Amygdala (tissue), 56 donors: ENCODE measurements at regions not wholly inside any gene's neighbourhood (a gene's known extent, or its start where the extent isn't known, plus 50 kb on each side); places are given as distances from the start of the nearest gene placed in this dataset.
"Not testable (repeated sequence)": the region's sequence is repeated elsewhere in the genome, so short reads cannot be mapped to it uniquely, and the experiment has no call there.

ENCODE experiments used
- DNase-seq, 56 donors: peaks; one replicate each; lab custom pipeline; 2025; lab: John Stamatoyannopoulos, UW

GRCh38 chr12:42892702-42893551, 303.4 kb upstream of the PRICKLE1 start:
- DNase-seq, result no peak

DNA sequence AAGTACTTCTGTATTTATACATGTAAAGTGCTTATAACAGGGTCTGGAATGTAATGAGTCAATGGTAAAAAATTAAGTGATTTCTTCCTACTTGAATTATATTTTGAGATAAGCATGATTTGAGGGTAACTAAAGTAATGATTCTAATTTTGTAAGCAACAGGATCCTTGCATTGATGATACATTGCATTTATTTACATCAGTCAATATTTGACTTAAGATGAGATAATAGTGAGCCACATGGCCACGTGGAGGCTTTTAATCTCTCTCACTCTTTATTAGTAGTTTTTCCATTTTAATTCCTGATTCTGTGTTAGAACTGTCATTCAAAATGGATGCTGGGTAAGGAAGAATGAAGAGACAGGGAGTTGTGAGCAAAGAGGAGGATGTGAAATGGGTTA, 298.1 kb upstream of the PRICKLE1 start:
- DNase-seq, result no peak

DNA sequence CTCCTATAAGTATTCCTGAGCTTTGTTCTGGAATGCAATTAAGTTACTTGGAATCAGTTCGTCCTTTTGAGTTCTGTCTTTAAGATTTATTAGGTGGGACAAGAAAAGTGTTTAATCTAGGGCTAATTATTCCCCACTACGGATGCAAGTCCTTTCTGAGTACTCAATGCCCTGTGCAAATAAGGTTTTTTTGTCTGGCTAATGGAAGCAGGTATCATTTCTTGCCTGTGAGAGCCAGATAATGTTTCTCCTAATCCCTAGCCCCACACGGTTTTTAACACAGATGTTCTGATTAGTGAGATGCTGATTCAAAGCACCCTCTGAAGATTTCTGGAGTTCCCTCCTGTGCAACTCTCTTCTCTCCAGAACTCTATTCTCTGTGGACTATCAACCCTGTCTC, 296.6 kb upstream of the PRICKLE1 start:
- DNase-seq, result no peak

GRCh38 chr12:42885677-42886076, 296.1 kb upstream of the PRICKLE1 start:
- DNase-seq, result no peak

- no peak for DNase-seq
Observed at GRCh38 chr12:42884116-42884515, 294.6 kb upstream of the PRICKLE1 start.

GRCh38 chr12:42873401-42873800, 283.9 kb upstream of the PRICKLE1 start:
- DNase-seq, result no peak

GRCh38 chr12:42871816-42872215, 282.3 kb upstream of the PRICKLE1 start:
- no peak for DNase-seq

- DNase-seq, result no peak
Observed at GRCh38 chr12:42868291-42868690, 278.7 kb upstream of the PRICKLE1 start.

- no peak for DNase-seq
Observed at GRCh38 chr12:42865282-42865681, 275.7 kb upstream of the PRICKLE1 start.

- DNase-seq, result no peak
Observed at GRCh38 chr12:42862055-42862454, 272.5 kb upstream of the PRICKLE1 start.

- not testable (repeated sequence) for DNase-seq
Observed at GRCh38 chr12:42860331-42860730, 270.8 kb upstream of the PRICKLE1 start.

- peak in 7 of 56 donors; percentile 0 to 23 (median 11) for DNase-seq
Observed at GRCh38 chr12:42859612-42860011, 270.1 kb upstream of the PRICKLE1 start.

DNA sequence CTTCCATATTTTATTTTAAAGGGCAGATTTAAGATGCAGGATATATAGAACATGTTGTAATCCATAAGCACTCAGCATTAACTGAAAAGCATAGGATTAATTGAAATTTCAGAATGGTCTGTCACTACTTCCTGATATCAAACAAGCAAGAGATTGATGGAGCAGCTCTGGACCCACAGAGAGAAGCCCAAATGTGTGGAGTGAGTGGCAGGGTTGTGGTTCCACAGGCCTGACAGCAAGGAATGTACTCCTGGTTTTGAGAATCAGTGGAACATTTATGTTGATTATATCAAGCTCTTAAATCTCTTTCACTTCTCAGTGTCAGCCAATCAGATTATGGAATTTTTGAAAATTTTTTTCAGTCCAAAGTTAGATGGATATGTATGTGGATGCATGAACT, 267.6 kb upstream of the PRICKLE1 start:
- DNase-seq, result no peak

DNA sequence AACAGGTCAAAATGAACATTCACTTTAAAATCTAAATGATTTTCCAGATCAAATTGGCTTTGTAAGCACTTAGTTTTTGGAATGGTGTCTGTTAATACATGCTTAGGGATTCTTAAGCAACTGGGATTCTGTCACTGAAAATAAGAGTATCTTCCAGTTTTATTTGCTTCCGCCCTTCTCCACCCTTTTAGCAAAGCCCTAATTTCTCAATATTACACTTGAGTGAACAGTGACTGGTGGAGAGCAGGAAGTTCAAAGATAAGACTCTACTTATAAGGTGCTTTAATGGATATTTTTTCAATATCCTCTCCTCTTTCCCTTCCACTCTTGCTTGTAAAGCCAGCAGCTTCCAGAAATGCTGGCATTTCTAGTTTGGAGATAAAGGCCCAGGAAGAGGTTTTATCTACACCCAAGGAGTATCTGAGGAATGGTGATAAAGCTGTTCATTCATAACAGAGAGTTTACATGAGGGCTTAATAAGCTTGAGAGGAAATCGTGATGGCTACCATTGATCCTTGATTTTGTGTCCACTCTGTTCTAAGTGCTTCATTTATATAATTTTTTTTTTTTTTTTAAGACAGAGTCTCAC, 265.9 kb upstream of the PRICKLE1 start:
- no peak for DNase-seq

GRCh38 chr12:42854826-42855225, 265.3 kb upstream of the PRICKLE1 start:
- DNase-seq, result no peak

GRCh38 chr12:42854208-42854607, 264.7 kb upstream of the PRICKLE1 start:
- no peak for DNase-seq

- DNase-seq, result no peak
Observed at GRCh38 chr12:42853370-42854140, 264.0 kb upstream of the PRICKLE1 start.

DNA sequence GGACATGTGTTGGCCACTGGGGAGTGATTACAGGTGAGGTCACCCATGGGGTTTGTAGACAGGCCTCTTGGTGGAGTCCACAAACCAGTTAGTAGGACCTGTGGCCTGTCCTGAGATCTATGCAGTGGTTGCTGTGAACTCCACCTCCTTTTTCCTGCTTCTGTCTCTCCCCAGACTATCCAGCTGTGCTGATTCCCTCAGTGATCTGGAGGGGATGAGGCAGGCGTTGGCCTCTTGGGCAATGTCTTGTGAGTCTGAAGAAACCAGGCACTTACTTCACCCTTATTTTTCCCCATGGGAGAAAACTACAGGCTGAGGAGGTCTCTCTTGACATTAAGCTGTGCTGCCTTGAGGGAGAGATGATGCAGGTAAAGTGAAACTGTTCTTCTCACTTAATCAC, 257.2 kb upstream of the PRICKLE1 start:
- DNase-seq, result no peak

DNA sequence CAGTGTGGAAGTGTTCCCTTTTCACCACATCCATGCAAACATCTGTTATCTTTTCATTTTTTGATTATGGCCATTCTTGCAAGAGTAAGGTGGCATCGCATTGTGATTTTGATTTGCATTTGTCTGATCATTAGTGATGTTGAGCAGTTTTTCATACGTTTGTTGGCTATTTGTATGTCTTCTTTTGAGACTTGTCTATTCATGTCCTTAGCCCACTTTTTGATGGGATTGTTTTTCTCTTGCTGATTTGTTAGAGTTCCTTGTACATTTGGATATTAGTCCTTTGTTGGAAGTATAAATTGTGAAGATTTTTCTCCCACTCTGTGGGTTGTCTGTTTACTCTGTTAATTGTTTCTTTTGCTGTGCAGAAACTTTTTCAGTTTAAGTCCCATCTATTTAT, 244.5 kb upstream of the PRICKLE1 start:
- no peak for DNase-seq

- DNase-seq, result no peak
Observed at GRCh38 chr12:42828836-42829235, 239.3 kb upstream of the PRICKLE1 start.

DNA sequence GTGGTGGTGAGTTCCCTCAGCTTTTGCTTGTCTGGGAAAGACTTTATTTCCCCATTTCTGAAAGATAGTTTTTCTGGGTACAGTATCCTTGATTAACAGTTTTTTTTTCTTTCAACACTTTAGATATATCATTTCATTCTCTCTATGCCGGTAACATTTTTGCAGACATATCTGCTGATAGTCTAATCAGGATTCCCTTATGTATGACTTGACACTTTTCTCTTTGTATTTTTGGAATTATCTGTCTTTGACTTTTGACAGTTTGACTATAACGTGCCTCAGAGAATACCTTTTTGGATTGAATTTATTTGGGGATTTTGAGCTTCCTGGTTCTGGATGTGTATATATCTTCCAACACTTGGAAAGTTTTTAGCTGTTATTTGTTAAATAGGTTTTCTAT, 234.8 kb upstream of the PRICKLE1 start:
- DNase-seq, result no peak
